HFFc6 (cell line): ENCODE measurements at regions not wholly inside any gene's neighbourhood (a gene's known extent, or its start where the extent isn't known, plus 50 kb on each side); places are given as distances from the start of the nearest gene placed in this dataset.

Experiments
- DNase-seq: peaks from one replicate; pipeline ENCODE4 v3.0.0-alpha.2; 2018
- H3K27ac Mint-ChIP-seq: 2 replicates; pipeline ENCODE4 v1.8.0; 2020; ENCODE audit warnings: mild to moderate bottlenecking, mixed read lengths
- H3K27me3 Mint-ChIP-seq: 2 replicates; pipeline ENCODE4 v1.8.0; 2021; ENCODE audit warnings: mild to moderate bottlenecking, moderate library complexity, mixed read lengths; ENCODE audit not compliant: insufficient read depth
- H3K36me3 Mint-ChIP-seq: 2 replicates; pipeline ENCODE4 v1.8.0; 2021; ENCODE audit warnings: low read depth, mixed read lengths
- H3K4me1 Mint-ChIP-seq: 2 replicates; pipeline ENCODE4 v1.8.0; 2020; ENCODE audit warnings: low read depth, mixed read lengths
- H3K4me3 Mint-ChIP-seq: 2 replicates; pipeline ENCODE4 v1.8.0; 2020; ENCODE audit warnings: mild to moderate bottlenecking, moderate library complexity, mixed read lengths
- H3K9me3 Mint-ChIP-seq: 2 replicates; pipeline ENCODE4 v1.8.0; 2020; ENCODE audit warnings: mild to moderate bottlenecking, mixed read lengths
- TF ChIP-seq, protein P1 (sequence below): fragments of 200-600 bp; sonication (generic); IDR thresholded peaks from 2 replicates; pipeline ENCODE4 v1.5.0; 2021; ENCODE audit warnings: antibody characterized with exemption, mild to moderate bottlenecking

DNA sequence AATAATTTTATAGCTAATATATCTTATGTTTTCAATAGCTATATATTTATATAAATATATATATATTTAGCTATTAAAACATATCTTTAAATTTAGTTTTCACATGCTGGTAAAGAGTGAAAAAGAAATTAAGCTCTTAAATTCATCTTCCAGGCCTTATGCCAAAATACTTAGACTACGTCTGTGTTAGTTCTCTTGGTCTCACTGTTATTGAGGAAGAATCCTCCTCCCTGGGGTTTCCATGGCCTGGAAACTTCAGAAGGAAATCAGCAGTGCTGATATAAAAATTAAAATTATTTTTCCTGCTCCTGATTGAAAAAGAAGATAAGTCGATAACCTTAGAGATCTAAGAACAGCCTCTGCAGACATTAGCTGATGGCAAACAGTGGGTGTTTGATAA, 225.1 kb upstream of the LMCD1 start:
- Mint-ChIP-seq H3K4me3 (no peak overlapping the region), H3K9me3 (no peaks in the 10 kb centered on the region), H3K27ac (no peak overlapping the region), H3K4me1 (no peaks in the 10 kb centered on the region), H3K27me3 (no peaks in the 10 kb centered on the region; the same call in 1 of the 2 replicates), H3K36me3 (no peaks in the 10 kb centered on the region)
- DNase-seq, result no peak
- TF ChIP-seq, protein P1, sequence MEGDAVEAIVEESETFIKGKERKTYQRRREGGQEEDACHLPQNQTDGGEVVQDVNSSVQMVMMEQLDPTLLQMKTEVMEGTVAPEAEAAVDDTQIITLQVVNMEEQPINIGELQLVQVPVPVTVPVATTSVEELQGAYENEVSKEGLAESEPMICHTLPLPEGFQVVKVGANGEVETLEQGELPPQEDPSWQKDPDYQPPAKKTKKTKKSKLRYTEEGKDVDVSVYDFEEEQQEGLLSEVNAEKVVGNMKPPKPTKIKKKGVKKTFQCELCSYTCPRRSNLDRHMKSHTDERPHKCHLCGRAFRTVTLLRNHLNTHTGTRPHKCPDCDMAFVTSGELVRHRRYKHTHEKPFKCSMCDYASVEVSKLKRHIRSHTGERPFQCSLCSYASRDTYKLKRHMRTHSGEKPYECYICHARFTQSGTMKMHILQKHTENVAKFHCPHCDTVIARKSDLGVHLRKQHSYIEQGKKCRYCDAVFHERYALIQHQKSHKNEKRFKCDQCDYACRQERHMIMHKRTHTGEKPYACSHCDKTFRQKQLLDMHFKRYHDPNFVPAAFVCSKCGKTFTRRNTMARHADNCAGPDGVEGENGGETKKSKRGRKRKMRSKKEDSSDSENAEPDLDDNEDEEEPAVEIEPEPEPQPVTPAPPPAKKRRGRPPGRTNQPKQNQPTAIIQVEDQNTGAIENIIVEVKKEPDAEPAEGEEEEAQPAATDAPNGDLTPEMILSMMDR, result no peak

DNA sequence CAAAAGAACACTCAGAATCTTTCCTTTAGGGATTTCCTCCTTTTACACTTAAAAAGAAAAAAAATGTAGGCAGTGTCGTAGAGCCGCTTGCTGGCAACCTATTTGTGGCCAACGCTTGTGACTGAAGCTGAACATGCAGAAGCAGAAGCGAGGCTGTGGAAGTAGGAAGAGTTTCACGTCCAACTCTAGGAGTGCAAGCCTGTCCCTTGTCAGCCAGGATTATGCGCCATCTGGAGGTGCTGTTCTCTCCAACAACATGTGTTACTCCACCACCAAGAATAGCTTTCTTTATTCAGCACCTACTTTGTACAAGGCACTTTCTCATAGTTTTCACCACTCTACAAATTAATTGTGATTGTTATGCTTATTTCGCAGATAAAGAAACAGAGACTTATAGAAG, 223.2 kb upstream of the LMCD1 start:
- no peaks in the 10 kb centered on the region for H3K36me3 Mint-ChIP-seq
- no peaks in the 10 kb centered on the region for H3K9me3 Mint-ChIP-seq
- no peaks in the 10 kb centered on the region; the same call in 1 of the 2 replicates for H3K27me3 Mint-ChIP-seq
- H3K27ac Mint-ChIP-seq, result no peak overlapping the region
- no peak for DNase-seq
- no peaks in the 10 kb centered on the region for H3K4me1 Mint-ChIP-seq
- no peak overlapping the region for H3K4me3 Mint-ChIP-seq
- TF ChIP-seq, protein P1, result no peak

GRCh38 chr3:8279476-8279875, 222.1 kb upstream of the LMCD1 start:
- TF ChIP-seq, protein P1, result no peak
- H3K27ac Mint-ChIP-seq, result no peak overlapping the region
- H3K4me3 Mint-ChIP-seq, result no peak overlapping the region
- no peaks in the 10 kb centered on the region for H3K4me1 Mint-ChIP-seq
- no peaks in the 10 kb centered on the region for H3K36me3 Mint-ChIP-seq
- no peaks in the 10 kb centered on the region for H3K9me3 Mint-ChIP-seq
- no peak for DNase-seq
- H3K27me3 Mint-ChIP-seq, result no peaks in the 10 kb centered on the region; the same call in 1 of the 2 replicates

DNA sequence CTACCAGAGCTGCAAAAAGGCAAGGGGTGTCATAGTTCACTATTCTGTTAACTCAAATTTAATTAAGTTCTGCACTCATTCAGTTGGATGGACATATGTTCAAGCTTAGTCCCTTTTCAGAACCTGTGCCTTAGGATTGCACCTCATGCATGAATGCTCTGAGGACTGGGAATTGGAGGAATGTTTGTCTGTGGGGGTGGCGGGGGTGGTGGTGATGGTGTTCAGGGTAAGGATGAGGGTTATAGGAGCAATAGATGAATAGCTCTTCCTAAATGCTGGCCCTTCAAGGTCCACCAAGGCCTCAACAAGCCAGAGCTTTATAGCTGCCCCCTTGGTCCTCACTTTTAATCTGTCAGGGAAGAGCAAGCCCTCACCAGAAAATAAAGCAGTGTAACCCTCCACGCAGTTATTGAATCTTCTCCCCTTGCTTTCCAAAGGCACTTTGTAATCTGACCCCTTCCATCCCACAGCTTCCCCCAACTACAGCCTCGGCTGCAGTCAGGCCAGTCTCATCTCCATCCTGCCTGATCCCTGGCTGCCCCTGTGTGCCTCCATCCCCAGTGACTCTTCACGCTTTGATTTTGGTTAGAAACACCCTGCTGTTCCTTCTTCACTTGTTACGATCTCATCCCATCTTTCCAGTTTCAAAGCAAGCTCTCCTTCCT, 221.6 kb upstream of the LMCD1 start:
- H3K4me3 Mint-ChIP-seq, result no peak overlapping the region
- no peak for DNase-seq
- no peaks in the 10 kb centered on the region for H3K9me3 Mint-ChIP-seq
- H3K27ac Mint-ChIP-seq, result no peak overlapping the region
- H3K36me3 Mint-ChIP-seq, result no peaks in the 10 kb centered on the region
- TF ChIP-seq, protein P1, result no peak
- no peaks in the 10 kb centered on the region; the same call in 1 of the 2 replicates for H3K27me3 Mint-ChIP-seq
- H3K4me1 Mint-ChIP-seq, result no peaks in the 10 kb centered on the region

DNA sequence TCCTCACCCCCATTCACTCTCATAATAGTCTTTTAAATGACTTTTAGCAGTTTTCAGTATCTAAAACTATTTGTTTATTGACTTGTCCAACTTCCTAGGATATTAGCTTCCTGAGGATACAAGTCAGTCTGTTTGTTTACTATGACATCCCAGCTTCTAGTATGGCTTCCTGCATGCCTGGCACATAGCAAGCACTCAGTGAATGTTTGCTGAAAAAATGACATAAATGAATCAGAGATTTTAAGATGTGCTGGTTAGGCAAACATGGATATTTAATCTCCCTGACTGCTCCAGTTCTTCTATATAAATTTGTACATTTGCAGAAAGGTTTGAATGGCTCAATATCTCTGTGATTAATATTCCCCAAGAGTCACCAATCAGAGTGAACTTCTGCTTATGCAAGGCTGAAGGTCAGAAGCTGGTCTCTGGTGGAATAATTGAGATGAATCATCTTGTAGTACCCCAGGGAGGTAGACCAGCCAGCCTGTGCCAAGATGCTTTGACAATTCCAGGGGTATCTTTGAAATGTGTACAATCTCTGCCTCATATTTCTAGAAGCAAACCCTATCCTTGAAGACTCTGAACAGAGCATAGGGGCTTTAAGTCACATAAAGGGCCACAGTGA, 219.0 kb upstream of the LMCD1 start:
- H3K4me3 Mint-ChIP-seq, result no peak overlapping the region
- H3K27ac Mint-ChIP-seq, result no peak overlapping the region
- TF ChIP-seq, protein P1, result no peak
- no peak for DNase-seq
- no peaks in the 10 kb centered on the region for H3K9me3 Mint-ChIP-seq
- H3K4me1 Mint-ChIP-seq, result no peaks in the 10 kb centered on the region
- H3K36me3 Mint-ChIP-seq, result no peaks in the 10 kb centered on the region
- no peaks in the 10 kb centered on the region; the same call in none of the 2 replicates for H3K27me3 Mint-ChIP-seq
